Coronary artery (tissue), 2 donors: ENCODE measurements at regions not wholly inside any gene's neighbourhood (a gene's known extent, or its start where the extent isn't known, plus 50 kb on each side); places are given as distances from the start of the nearest gene placed in this dataset.

Experiments used
- DNase-seq: peaks from one replicate; pipeline ENCODE4 v3.0.0-alpha.2; 2017; ENCODE audit warnings: low spot score
- H3K27ac ChIP-seq, 2 donors: fragments of 200-600 bp; sonication (generic); one replicate each; pipeline ENCODE4 v1.5.1; 2016 to 2019
- H3K4me3 ChIP-seq: fragments of 200-600 bp; sonication (generic); 2 replicates; pipeline ENCODE4 v1.5.1; 2016; ENCODE audit warnings: mild to moderate bottlenecking, moderate library complexity
- TF ChIP-seq, protein P1 (sequence below): fragments of 200-600 bp; sonication (generic); IDR thresholded peaks from one replicate; pipeline ENCODE4 v1.5.1; 2019; ENCODE audit warnings: antibody characterized with exemption

DNA sequence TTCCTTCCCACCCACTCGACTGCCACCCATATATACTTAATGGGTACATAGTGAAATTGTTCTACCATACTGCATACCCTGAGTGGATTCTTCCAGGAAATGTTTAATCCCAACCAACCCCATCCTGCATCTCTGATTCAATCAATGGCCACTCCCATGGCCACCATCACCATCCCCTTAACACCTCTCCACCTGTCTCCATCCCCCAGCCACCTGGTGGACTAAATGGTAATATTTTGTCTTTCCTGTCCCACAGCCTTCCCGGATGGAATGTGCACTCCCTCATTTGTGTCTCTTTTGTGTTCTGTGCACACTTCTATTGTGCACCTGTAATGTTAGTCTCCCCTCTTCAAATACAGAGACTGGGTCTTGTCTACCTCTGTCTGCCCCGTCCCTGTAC, 259.9 kb downstream of the ALDH8A1 start:
- TF ChIP-seq, protein P1, sequence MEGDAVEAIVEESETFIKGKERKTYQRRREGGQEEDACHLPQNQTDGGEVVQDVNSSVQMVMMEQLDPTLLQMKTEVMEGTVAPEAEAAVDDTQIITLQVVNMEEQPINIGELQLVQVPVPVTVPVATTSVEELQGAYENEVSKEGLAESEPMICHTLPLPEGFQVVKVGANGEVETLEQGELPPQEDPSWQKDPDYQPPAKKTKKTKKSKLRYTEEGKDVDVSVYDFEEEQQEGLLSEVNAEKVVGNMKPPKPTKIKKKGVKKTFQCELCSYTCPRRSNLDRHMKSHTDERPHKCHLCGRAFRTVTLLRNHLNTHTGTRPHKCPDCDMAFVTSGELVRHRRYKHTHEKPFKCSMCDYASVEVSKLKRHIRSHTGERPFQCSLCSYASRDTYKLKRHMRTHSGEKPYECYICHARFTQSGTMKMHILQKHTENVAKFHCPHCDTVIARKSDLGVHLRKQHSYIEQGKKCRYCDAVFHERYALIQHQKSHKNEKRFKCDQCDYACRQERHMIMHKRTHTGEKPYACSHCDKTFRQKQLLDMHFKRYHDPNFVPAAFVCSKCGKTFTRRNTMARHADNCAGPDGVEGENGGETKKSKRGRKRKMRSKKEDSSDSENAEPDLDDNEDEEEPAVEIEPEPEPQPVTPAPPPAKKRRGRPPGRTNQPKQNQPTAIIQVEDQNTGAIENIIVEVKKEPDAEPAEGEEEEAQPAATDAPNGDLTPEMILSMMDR, result no peak
- Histone ChIP-seq H3K4me3 (no peak overlapping the region), H3K27ac (no peak overlapping the region)
- DNase-seq, result no peak

DNA sequence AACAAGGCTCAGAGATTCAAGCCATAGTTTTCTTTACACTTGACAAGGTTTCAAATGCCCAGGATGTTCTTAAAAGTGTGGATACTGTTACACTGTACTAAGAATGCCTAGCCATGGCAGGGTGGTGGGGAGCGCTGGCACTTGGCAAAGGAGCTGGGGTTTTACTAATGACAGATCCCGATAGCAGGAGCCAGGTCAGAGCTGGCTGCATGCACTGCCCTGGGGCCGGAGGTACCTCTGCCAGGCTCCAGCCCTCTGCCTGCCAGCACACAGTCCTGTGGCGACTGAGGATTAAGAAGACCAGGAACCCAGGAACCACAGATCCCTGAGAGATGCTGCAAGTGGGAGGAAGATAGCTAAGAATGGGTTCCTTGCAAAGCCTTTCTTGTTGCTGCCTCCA, 260.3 kb downstream of the ALDH8A1 start:
- TF ChIP-seq, protein P1, result no peak
- no peak for DNase-seq
- Histone ChIP-seq H3K27ac (no peak overlapping the region), H3K4me3 (no peak overlapping the region)

DNA sequence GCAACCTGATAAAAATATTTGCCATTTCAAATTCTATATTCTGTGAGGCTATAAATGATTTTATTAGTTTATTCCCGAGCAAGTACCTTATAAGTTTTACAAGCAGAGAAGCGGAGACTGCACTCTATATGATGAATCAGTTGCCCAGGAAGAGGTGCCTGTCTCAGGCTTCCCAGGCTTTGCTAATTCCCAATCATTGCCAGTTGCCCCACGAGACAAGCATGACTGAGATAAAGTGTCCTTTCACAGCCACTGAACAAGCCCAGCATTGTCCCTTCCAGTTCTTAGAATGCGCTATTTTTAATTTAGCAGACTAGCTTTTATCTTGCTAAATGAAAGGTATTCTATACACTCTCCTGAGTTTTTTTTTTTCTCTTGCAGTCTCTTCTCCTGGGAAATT, 260.7 kb downstream of the ALDH8A1 start:
- Histone ChIP-seq H3K4me3 (no peak overlapping the region), H3K27ac (no peak overlapping the region)
- TF ChIP-seq, protein P1, result no peak
- no peak for DNase-seq

DNA sequence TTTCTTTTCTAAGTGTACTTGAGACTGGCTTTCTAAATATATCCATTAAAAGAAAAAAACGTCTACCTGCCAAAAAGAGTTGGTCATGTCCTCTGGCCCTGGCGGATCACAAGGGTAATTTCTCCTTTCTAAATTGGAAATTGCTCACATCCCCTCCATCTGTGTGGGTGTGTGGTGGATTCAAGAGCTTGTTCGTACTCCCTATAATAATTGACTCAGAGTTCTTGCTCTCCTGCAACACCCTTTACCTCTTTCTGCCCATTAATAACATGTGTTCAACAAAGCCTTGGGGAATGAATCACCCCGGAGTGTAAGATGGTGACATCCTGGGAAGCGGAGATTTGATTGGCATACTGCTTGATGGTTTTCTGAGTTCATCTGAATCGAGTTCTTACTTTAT, 263.8 kb downstream of the ALDH8A1 start:
- Histone ChIP-seq H3K27ac (no peak overlapping the region), H3K4me3 (no peak overlapping the region)
- TF ChIP-seq, protein P1, result no peak
- DNase-seq, result no peak

DNA sequence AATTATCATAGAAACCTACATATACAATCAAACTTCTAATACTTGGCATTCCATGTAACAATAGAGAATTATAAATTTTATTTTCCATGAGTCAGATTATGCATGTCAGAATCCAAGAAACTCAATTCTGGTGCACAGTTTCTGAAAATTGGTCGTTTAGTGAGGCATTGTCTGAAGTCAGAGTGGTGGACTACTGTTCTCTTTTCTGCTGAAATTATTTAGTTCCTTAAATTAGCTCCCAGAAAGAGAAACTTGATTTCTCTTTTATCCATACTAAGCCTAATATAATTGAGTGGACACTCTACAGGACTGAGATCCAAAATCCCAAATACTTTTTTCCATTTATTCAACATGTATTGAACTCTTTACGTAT, 265.5 kb downstream of the ALDH8A1 start:
- TF ChIP-seq, protein P1, result no peak
- no peak for DNase-seq
- Histone ChIP-seq H3K4me3 (no peak overlapping the region), H3K27ac (no peak overlapping the region)

DNA sequence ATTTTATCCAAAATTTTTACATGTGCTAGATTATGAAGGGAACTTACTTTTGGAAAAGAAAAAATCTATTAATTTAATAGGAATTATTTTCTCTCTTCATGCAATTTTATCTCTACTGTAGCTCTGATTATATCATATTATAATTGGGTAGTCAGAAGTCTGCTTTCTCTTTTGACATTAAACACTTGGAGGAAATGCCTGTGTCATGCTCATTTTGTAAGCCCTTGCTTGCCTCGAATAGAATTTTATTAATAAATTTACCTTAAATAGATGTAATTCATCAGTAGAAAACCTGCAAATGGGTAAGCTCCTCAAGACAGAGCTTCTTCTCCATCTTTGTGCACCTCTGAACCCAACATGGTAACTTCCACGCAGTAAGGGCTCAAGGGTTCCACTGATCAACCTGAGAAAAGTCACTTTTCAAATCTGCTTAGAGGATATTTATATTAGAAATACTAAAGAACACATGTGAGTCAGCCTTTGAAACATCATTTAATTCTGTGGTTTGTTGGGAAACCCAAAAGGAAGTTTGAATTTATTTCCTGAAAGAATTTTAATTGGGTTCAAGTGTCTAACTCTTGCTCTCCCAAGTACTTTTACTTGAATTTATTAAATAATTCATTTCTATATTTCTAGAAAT, 266.0 kb downstream of the ALDH8A1 start:
- Histone ChIP-seq H3K27ac (no peak overlapping the region), H3K4me3 (no peak overlapping the region)
- no peak for DNase-seq
- TF ChIP-seq, protein P1, result no peak

DNA sequence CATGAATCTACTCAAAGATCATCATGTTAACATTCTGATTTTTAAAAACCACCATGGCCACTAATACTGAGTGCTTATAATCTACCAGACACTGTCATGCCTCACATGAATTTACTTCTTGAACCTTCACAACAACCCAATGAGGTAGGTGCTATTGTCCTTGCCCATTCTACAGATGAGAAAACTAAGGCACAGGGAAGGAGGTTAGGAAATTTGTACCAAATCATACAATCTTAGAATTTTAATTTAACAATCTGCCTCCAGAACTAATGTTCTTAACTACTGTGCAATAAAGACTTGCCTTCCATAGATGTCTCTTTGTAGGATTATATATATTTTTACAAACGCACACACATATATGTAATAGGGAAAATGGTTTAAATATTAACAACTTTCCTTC, 269.5 kb downstream of the ALDH8A1 start:
- no peak overlapping the region for H3K27ac ChIP-seq
- TF ChIP-seq, protein P1, result no peak
- DNase-seq, result no peak
- no peak overlapping the region for H3K4me3 ChIP-seq
